HG03378 (cell line): ENCODE measurements at regions not wholly inside any gene's neighbourhood (a gene's known extent, or its start where the extent isn't known, plus 50 kb on each side); places are given as distances from the start of the nearest gene placed in this dataset.

Source experiments
- ATAC-seq: cut with Tn5 transposase; IDR thresholded peaks from one replicate; pipeline ENCODE4 v1.9.1; 2021; ENCODE audit warnings: mild to moderate bottlenecking, moderate library complexity; ENCODE audit not compliant: unreplicated experiment

- no peak for ATAC-seq
These were observed 335.7 kb upstream of the CDH7 start for GRCh38 chr18:65415098-65415497.

GRCh38 chr18:65414501-65414900, 336.3 kb upstream of the CDH7 start:
- no peak for ATAC-seq

- ATAC-seq, result no peak
These were observed 339.8 kb upstream of the CDH7 start for GRCh38 chr18:65411061-65411460.

- ATAC-seq, result no peak
These were observed 341.6 kb upstream of the CDH7 start for GRCh38 chr18:65409261-65409660.

GRCh38 chr18:65403534-65403933, 347.3 kb upstream of the CDH7 start:
- no peak for ATAC-seq

- no peak for ATAC-seq
These were observed 351.7 kb upstream of the CDH7 start for GRCh38 chr18:65399091-65399490.

GRCh38 chr18:65398347-65399075, 352.3 kb upstream of the CDH7 start:
- ATAC-seq, result no peak

- ATAC-seq, result no peak
These were observed 369.8 kb upstream of the CDH7 start for GRCh38 chr18:65380986-65381385.

GRCh38 chr18:65380571-65380970, 370.2 kb upstream of the CDH7 start:
- ATAC-seq, result no peak

- ATAC-seq, result no peak
These were observed 377.9 kb upstream of the CDH7 start for GRCh38 chr18:65372904-65373303.

GRCh38 chr18:65365245-65365980, 385.4 kb upstream of the CDH7 start:
- no peak for ATAC-seq

GRCh38 chr18:65363911-65364632, 386.7 kb upstream of the CDH7 start:
- no peak for ATAC-seq

GRCh38 chr18:65363011-65363410, 387.8 kb upstream of the CDH7 start:
- ATAC-seq, result no peak

GRCh38 chr18:65359479-65359878, 391.3 kb upstream of the CDH7 start:
- no peak for ATAC-seq

GRCh38 chr18:65358306-65358705, 392.5 kb upstream of the CDH7 start:
- no peak for ATAC-seq

GRCh38 chr18:65352186-65352585, 398.6 kb upstream of the CDH7 start:
- no peak for ATAC-seq

GRCh38 chr18:65349635-65350034, 401.2 kb upstream of the CDH7 start:
- no peak for ATAC-seq

- ATAC-seq, result no peak
These were observed 403.4 kb upstream of the CDH7 start for GRCh38 chr18:65347446-65347845.

- ATAC-seq, result no peak
These were observed 404.7 kb upstream of the CDH7 start for GRCh38 chr18:65346086-65346485.

- ATAC-seq, result no peak
These were observed 407.2 kb upstream of the CDH7 start for GRCh38 chr18:65343571-65343970.

GRCh38 chr18:65336411-65336810, 414.4 kb upstream of the CDH7 start:
- no peak for ATAC-seq

GRCh38 chr18:65329010-65329409, 421.8 kb upstream of the CDH7 start:
- no peak for ATAC-seq
